GM12878 (cell line): ENCODE measurements at regions not wholly inside any gene's neighbourhood (a gene's known extent, or its start where the extent isn't known, plus 50 kb on each side); places are given as distances from the start of the nearest gene placed in this dataset.

Experiments used
- ASH2L ChIP-seq: fragments of 300-600, 200-600 bp; sonication (generic); IDR thresholded peaks from 2 replicates; pipeline ENCODE4 v1.6.1; 2017; ENCODE audit warnings: low read depth, mild to moderate bottlenecking, borderline replicate concordance
- BCL11A ChIP-seq: IDR thresholded peaks from 2 replicates; pipeline ENCODE4 v1.6.1; 2011; ENCODE audit warnings: low read depth, low read length
- BRCA1 ChIP-seq: IDR thresholded peaks from 2 replicates; pipeline ENCODE4 v1.6.1; 2011; ENCODE audit warnings: low read depth, low read length, improper control_type of control experiment
- CBX3 ChIP-seq: fragments of 200-600 bp; sonication (generic); IDR thresholded peaks from 2 replicates; pipeline ENCODE4 v1.6.1; 2016; ENCODE audit warnings: low read depth, borderline replicate concordance
- CHD2 ChIP-seq: IDR thresholded peaks from 2 replicates; pipeline ENCODE4 v1.6.1; 2011; ENCODE audit warnings: low read depth, low read length, improper control_type of control experiment, borderline replicate concordance
- HDGF ChIP-seq: fragments of 450-650 bp; IDR thresholded peaks from 2 replicates; pipeline ENCODE4 v1.6.1; 2016; ENCODE audit warnings: antibody characterized with exemption
- HSF1 ChIP-seq: fragments of 150-350 bp; IDR thresholded peaks from 2 replicates; pipeline ENCODE4 v1.6.1; 2014; ENCODE audit warnings: mild to moderate bottlenecking, low read depth, low read length
- IKZF1 ChIP-seq: fragments of 450-650 bp; conservative IDR thresholded peaks from 2 replicates; pipeline ENCODE4 v1.6.1; 2017; ENCODE audit warnings: antibody characterized with exemption, mild to moderate bottlenecking
- IRF4 ChIP-seq: IDR thresholded peaks from 2 replicates; pipeline ENCODE4 v1.6.1; 2011; ENCODE audit warnings: low read depth, low read length
- RAD51 ChIP-seq: fragments of 450-650 bp; IDR thresholded peaks from 2 replicates; pipeline ENCODE4 v1.6.1; 2016; ENCODE audit warnings: moderate library complexity, mild to moderate bottlenecking, inconsistent platforms
- RB1 ChIP-seq: fragments of 450-650 bp; formaldehyde crosslinking; IDR thresholded peaks from 2 replicates; pipeline ENCODE4 v1.6.1; 2017; ENCODE audit warnings: mild to moderate bottlenecking, borderline replicate concordance
- RFX5 ChIP-seq: IDR thresholded peaks from 2 replicates; pipeline ENCODE4 v1.6.1; 2011; ENCODE audit warnings: low read depth, low read length, improper control_type of control experiment
- SUZ12 ChIP-seq: fragments of 200-600 bp; sonication (generic); IDR thresholded peaks from one replicate; pipeline ENCODE4 v1.6.1; 2018; ENCODE audit warnings: antibody characterized with exemption, mild to moderate bottlenecking; ENCODE audit not compliant: unreplicated experiment
- TAF1 ChIP-seq: IDR thresholded peaks from 2 replicates; pipeline ENCODE4 v1.6.1; 2011; ENCODE audit warnings: mild to moderate bottlenecking, low read depth, low read length, borderline replicate concordance
- TARDBP ChIP-seq: IDR thresholded peaks from 2 replicates; pipeline ENCODE4 v1.6.1; 2016; ENCODE audit warnings: borderline replicate concordance
- ZNF274 ChIP-seq: IDR thresholded peaks from one replicate; pipeline ENCODE4 v1.8.0; 2011; ENCODE audit not compliant: insufficient read length, insufficient read depth
- ZNF384 ChIP-seq: IDR thresholded peaks from 2 replicates; pipeline ENCODE4 v1.6.1; 2012; ENCODE audit warnings: low read depth, mild to moderate bottlenecking, low read length, improper control_type of control experiment, borderline replicate concordance
- ZNF622 ChIP-seq: fragments of 450-650 bp; IDR thresholded peaks from 2 replicates; pipeline ENCODE4 v1.6.1; 2017; ENCODE audit warnings: mild to moderate bottlenecking, inconsistent platforms
- TF ChIP-seq, protein P1 (sequence below): IDR thresholded peaks from 2 replicates; pipeline ENCODE4 v1.6.1; 2011; ENCODE audit warnings: borderline replicate concordance, low read depth, mild to moderate bottlenecking, moderate library complexity, low read length; ENCODE audit not compliant: insufficient read depth, poor library complexity, severe bottlenecking
- TF ChIP-seq, protein P2 (sequence below): fragments of 450-650 bp; formaldehyde crosslinking; IDR thresholded peaks from 2 replicates; pipeline ENCODE4 v1.4.0; 2022; ENCODE audit warnings: mild to moderate bottlenecking, moderate library complexity
- TF ChIP-seq, protein P3 (sequence below): IDR thresholded peaks from 2 replicates; pipeline ENCODE4 v1.6.1; 2012; ENCODE audit warnings: low read depth, low read length, improper control_type of control experiment
- TF ChIP-seq, protein P4 (sequence below): IDR thresholded peaks from 2 replicates; pipeline ENCODE4 v1.6.1; 2011; ENCODE audit warnings: low read depth, mild to moderate bottlenecking, low read length, moderate library complexity, borderline replicate concordance; ENCODE audit errors: extremely low read depth
- TF ChIP-seq, protein P5 (sequence below): fragments of 450-650 bp; IDR thresholded peaks from 2 replicates; pipeline ENCODE4 v1.6.1; 2017; ENCODE audit warnings: low read depth, mild to moderate bottlenecking, moderate library complexity

DNA sequence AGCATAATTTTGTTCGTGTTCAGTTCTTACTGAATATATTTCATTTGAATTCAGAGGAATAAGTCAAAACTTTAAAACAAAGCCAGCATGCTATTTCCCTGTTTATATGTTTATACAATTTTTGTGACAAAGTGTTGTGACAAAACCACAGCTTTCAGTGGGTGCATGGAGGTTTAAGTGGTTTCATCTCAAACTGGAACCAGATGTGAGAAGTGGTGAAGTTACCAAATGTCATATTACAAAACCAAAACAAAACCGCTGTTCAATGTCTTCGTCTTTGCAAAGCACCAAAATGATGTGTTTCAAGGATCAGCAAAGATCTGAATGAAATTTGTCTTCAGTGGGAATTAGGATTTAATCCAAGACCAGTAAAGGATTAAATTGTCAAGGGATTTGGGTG is 59.3 kb upstream of the OSTN start (continued):
- TF ChIP-seq, protein P1, sequence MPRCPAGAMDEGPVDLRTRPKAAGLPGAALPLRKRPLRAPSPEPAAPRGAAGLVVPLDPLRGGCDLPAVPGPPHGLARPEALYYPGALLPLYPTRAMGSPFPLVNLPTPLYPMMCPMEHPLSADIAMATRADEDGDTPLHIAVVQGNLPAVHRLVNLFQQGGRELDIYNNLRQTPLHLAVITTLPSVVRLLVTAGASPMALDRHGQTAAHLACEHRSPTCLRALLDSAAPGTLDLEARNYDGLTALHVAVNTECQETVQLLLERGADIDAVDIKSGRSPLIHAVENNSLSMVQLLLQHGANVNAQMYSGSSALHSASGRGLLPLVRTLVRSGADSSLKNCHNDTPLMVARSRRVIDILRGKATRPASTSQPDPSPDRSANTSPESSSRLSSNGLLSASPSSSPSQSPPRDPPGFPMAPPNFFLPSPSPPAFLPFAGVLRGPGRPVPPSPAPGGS = no peak
- TF ChIP-seq SUZ12 (no peak), ASH2L (no peak), IRF4 (no peak), RAD51 (no peak), BCL11A (0 out of 2 replicates have a peak, but pooled peaks have one; percentile 45), ZNF384 (no peak), BRCA1 (no peak), TARDBP (no peak), ZNF274 (no peak), CBX3 (no peak), IKZF1 (peak; percentile 36; the same call in 1 of the 2 replicates), CHD2 (no peak), ZNF622 (no peak), HSF1 (no peak), HDGF (no peak), RB1 (no peak), TAF1 (no peak), RFX5 (no peak)
- TF ChIP-seq, protein P2, sequence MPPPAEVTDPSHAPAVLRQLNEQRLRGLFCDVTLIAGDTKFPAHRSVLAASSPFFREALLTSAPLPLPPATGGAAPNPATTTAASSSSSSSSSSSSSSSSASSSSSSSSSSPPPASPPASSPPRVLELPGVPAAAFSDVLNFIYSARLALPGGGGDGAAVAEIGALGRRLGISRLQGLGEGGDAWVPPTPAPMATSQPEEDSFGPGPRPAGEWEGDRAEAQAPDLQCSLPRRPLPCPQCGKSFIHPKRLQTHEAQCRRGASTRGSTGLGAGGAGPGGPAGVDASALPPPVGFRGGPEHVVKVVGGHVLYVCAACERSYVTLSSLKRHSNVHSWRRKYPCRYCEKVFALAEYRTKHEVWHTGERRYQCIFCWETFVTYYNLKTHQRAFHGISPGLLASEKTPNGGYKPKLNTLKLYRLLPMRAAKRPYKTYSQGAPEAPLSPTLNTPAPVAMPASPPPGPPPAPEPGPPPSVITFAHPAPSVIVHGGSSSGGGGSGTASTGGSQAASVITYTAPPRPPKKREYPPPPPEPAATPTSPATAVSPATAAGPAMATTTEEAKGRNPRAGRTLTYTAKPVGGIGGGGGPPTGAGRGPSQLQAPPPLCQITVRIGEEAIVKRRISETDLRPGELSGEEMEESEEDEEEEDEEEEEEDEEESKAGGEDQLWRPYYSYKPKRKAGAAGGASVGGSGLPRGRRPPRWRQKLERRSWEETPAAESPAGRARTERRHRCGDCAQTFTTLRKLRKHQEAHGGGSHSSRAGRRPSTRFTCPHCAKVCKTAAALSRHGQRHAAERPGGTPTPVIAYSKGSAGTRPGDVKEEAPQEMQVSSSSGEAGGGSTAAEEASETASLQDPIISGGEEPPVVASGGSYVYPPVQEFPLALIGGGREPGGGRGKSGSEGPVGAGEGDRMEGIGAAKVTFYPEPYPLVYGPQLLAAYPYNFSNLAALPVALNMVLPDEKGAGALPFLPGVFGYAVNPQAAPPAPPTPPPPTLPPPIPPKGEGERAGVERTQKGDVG (CRISPR knock-in tag) = no peak
- TF ChIP-seq, protein P3, sequence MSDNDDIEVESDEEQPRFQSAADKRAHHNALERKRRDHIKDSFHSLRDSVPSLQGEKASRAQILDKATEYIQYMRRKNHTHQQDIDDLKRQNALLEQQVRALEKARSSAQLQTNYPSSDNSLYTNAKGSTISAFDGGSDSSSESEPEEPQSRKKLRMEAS = no peak
- TF ChIP-seq, protein P4, sequence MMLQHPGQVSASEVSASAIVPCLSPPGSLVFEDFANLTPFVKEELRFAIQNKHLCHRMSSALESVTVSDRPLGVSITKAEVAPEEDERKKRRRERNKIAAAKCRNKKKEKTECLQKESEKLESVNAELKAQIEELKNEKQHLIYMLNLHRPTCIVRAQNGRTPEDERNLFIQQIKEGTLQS = no peak
- TF ChIP-seq, protein P5, sequence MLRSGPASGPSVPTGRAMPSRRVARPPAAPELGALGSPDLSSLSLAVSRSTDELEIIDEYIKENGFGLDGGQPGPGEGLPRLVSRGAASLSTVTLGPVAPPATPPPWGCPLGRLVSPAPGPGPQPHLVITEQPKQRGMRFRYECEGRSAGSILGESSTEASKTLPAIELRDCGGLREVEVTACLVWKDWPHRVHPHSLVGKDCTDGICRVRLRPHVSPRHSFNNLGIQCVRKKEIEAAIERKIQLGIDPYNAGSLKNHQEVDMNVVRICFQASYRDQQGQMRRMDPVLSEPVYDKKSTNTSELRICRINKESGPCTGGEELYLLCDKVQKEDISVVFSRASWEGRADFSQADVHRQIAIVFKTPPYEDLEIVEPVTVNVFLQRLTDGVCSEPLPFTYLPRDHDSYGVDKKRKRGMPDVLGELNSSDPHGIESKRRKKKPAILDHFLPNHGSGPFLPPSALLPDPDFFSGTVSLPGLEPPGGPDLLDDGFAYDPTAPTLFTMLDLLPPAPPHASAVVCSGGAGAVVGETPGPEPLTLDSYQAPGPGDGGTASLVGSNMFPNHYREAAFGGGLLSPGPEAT = no peak
